ENCODE measurements at regions not wholly inside any gene's neighbourhood (a gene's known extent, or its start where the extent isn't known, plus 50 kb on each side); places are given as distances from the start of the nearest gene placed in this dataset.
A peak's percentile ranks its signal among the peaks of the same experiment; 100 is the strongest.
"Not testable (repeated sequence)": the region's sequence is repeated elsewhere in the genome, so short reads cannot be mapped to it uniquely, and the experiment has no call there.

DNA sequence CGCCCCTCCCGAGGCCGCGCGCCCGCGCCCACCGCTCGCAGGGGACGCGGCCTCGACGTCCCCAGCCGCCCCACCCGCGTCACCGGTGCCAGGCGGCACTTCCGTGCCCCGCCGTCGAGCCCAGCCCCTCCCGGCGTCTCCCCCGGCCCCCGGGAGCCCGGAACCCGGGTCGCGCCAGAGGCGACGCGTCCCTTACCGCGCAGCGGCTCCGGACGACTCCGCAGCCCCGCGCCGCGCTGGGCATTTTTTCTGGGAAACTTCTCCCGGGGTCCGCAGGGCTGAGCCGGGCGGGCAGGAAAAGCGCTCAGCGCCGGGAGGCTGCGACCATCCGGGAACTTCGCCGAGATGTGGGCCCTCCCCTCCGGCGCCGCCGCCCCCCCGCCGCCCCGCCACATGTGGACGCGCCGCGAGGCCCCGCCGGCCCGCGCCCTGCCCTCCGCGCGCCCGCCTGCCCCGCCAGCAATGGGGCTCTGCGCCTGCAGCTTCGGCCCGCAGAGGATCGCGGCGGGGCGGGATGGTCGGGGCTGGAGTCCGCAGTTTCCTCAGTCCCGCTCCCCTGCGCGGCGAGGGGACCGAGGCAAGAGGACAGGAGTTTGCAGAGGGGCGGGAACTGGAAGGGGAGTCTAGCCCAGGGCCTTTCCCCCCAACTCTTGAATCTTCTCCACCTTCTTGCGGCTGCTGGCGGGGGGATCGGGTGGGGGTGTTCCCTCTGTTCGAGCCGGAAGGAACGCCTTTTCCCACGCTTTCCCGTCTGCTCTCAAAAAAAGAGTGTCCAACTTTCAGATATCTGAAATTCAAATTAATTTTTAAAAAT lies 81.5 kb downstream of the CHRNA1 start:
- H3K36me3 ChIP-seq (ENCODE audit: insufficient read depth, low read length) = no peaks in the 10 kb centered on the region
- peaks cover 38% of the 10 kb centered on the region for H3K79me2 ChIP-seq (ENCODE audit: control insufficient read depth, insufficient read depth, low read length, unreplicated experiment)
- H3K4me1 ChIP-seq (ENCODE audit: control insufficient read depth, insufficient read depth, low read length, unreplicated experiment) = peaks cover 16% of the 10 kb centered on the region
- peak overlapping the region; percentile 89 for H3K4me3 ChIP-seq (ENCODE audit: low read depth, low read length)
- peak overlapping the region; percentile 60; the same call in 1 of the 2 replicates for H3K27ac ChIP-seq (ENCODE audit: low read depth, low read length)
- peak overlapping the region; percentile 63 for H2AFZ ChIP-seq (ENCODE audit: low read length, unreplicated experiment)
- H3K27me3 ChIP-seq (ENCODE audit: insufficient read depth, low read length) = no peaks in the 10 kb centered on the region

DNA sequence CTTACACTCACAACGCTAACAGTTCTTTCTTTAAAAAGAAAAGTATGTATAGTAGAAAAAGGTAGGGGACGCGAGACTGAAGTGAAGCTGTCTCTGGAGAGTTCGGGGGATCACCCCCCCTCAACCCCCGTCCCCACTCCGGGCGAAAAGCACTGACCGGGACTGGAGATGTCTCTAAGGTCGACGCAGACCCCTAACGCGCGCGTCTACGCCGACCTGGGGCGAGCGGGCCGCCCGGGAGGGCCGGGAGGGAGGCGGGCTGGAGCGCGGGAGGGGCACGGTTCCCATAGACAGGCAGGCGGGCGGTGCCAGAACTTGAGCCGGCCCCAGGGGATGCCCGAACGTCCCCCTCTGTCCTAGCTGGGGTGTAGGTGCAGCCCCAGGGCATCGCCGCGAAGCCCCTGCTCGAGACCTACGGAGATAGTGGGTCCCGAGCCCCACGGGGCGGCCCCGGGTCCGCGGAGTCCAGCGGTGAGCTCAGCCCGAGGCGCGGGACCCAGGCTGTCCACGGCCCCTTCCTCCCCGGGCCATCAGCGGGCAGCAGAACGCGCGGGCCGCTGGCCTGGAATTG lies 82.2 kb downstream of the CHRNA1 start:
- Histone ChIP-seq H3K36me3 (ENCODE audit: insufficient read depth, low read length) (no peaks in the 10 kb centered on the region), H3K4me1 (ENCODE audit: control insufficient read depth, insufficient read depth, low read length, unreplicated experiment) (peaks cover 16% of the 10 kb centered on the region), H3K27me3 (ENCODE audit: insufficient read depth, low read length) (no peaks in the 10 kb centered on the region), H2AFZ (ENCODE audit: low read length, unreplicated experiment) (peak overlapping the region; percentile 63), H3K27ac (ENCODE audit: low read depth, low read length) (peak overlapping the region; percentile 60; the same call in 1 of the 2 replicates), H3K4me3 (ENCODE audit: low read depth, low read length) (peak overlapping the region; percentile 89), H3K79me2 (ENCODE audit: control insufficient read depth, insufficient read depth, low read length, unreplicated experiment) (peaks cover 45% of the 10 kb centered on the region)

DNA sequence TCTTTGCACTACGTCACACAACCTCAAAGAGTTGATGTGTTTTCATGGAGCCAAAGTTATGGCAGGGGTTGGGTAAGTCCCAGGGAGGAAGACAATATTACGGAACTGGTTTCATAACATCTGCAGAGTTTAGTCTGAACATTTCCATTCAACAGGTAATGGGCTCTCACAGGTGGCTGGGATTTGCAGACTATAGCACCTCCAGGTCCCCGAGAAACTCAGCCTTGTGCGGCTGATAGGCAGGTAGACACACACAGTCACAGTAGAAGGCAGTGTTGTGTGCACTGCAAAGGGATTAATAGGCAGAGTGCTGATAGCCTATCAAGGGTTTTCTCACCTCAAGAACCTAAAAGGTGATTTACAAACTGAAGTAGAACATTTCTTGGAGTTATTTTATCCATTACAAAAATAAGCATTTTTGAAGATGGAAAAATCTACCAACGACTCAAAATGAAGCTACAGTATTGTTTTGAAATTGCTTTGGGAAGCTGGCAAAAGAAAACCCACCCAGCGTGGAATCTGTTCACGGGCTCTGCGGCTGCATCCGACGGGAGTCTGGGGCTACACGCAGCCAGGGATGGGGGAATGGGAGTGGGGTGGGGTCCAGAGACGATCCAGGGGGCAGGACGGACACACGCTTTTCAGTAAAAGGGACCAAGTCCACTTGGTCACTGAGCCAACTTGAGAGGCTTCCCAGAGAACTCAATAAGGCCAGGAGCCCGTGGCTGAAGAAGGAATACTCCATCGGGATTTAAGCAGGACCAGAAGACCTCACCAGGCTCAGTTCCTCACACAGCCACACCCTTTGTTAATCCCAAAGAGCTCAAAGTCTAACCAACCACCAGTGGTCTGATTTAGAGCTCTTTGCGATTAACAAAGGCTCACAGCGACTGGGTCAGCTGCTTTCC lies 82.9 kb downstream of the CHRNA1 start:
- Histone ChIP-seq H3K4me3 (ENCODE audit: low read depth, low read length) (peak overlapping the region; percentile 89), H2AFZ (ENCODE audit: low read length, unreplicated experiment) (peak overlapping the region; percentile 63), H3K79me2 (ENCODE audit: control insufficient read depth, insufficient read depth, low read length, unreplicated experiment) (peaks cover 47% of the 10 kb centered on the region), H3K27me3 (ENCODE audit: insufficient read depth, low read length) (no peaks in the 10 kb centered on the region), H3K4me1 (ENCODE audit: control insufficient read depth, insufficient read depth, low read length, unreplicated experiment) (peaks cover 16% of the 10 kb centered on the region), H3K36me3 (ENCODE audit: insufficient read depth, low read length) (no peaks in the 10 kb centered on the region), H3K27ac (ENCODE audit: low read depth, low read length) (peak overlapping the region; percentile 60; the same call in 1 of the 2 replicates)

DNA sequence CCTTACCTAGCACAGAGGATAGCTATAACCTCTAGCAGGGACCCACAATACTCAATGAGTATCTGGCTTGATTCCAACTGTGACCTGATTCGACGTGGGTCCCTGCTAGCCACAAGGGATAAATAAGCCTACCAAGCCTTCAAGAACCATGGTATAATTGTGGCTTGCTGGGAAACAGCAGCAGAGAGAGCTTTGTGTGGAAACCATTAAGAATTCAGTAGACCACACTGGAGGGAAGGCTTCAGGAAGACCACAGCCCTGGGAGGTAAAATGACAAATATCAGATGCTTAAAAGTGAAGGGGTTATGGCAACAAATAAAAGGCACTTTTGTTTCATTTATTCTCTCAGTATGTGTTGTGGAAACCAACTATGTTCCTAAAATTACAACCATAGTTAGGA lies 82.6 kb upstream of the WIPF1 start:
- no peaks in the 10 kb centered on the region for H3K27me3 ChIP-seq (ENCODE audit: insufficient read depth, low read length)
- H3K27ac ChIP-seq (ENCODE audit: low read depth, low read length) = no peak overlapping the region
- no peak overlapping the region for H2AFZ ChIP-seq (ENCODE audit: low read length, unreplicated experiment)
- H3K79me2 ChIP-seq (ENCODE audit: control insufficient read depth, insufficient read depth, low read length, unreplicated experiment) = peaks cover 47% of the 10 kb centered on the region
- no peaks in the 10 kb centered on the region for H3K36me3 ChIP-seq (ENCODE audit: insufficient read depth, low read length)
- H3K4me3 ChIP-seq (ENCODE audit: low read depth, low read length) = no peak overlapping the region
- peaks cover 16% of the 10 kb centered on the region for H3K4me1 ChIP-seq (ENCODE audit: control insufficient read depth, insufficient read depth, low read length, unreplicated experiment)

DNA sequence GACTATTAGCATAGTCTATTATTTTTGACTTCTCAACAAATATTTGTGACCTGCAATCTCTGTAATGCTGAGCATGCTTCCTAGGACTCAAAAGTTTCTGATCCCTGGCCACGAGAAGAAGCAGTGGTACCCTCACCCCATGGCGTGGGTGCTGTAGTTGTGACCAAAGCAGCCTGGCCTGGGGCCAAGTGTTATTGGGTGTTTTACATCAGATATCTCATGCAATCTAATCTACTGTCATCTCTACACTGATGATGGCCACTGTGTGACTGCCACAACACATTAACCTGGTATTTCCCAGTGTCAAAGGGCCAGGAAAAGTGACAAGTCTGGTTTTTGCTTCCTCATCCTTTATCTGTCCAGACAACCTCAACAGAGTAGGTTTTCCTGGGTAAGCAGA lies 80.8 kb upstream of the WIPF1 start:
- peaks cover 47% of the 10 kb centered on the region for H3K79me2 ChIP-seq (ENCODE audit: control insufficient read depth, insufficient read depth, low read length, unreplicated experiment)
- H3K27me3 ChIP-seq (ENCODE audit: insufficient read depth, low read length) = no peaks in the 10 kb centered on the region
- H3K36me3 ChIP-seq (ENCODE audit: insufficient read depth, low read length) = peaks cover under 1% of the 10 kb centered on the region; the same call in 1 of the 2 replicates
- no peak overlapping the region for H2AFZ ChIP-seq (ENCODE audit: low read length, unreplicated experiment)
- H3K4me3 ChIP-seq (ENCODE audit: low read depth, low read length) = no peak overlapping the region
- H3K27ac ChIP-seq (ENCODE audit: low read depth, low read length) = no peak overlapping the region
- peaks cover 12% of the 10 kb centered on the region for H3K4me1 ChIP-seq (ENCODE audit: control insufficient read depth, insufficient read depth, low read length, unreplicated experiment)

DNA sequence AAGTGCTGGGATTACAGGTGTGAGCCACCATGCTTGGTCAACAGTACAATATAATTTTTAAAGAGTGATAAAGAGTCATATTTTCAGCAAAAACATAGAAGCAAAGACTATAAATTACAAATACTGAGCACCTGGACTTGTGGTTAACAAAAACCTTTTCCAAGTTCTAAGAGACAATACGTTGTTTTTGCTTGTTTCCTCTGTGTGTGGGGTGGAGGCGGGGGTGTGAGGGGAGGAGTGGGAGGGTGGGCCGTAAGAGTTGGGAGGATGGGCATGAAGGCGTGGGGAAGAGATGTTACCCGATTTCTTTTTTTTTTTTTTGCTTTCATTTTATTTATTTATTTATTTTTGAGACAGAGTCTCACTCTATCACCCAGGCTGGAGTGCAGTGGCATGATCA lies 78.0 kb upstream of the WIPF1 start:
- peaks cover 3% of the 10 kb centered on the region for H3K4me1 ChIP-seq (ENCODE audit: control insufficient read depth, insufficient read depth, low read length, unreplicated experiment)
- H3K79me2 ChIP-seq (ENCODE audit: control insufficient read depth, insufficient read depth, low read length, unreplicated experiment) = peaks cover 33% of the 10 kb centered on the region
- no peak overlapping the region for H3K27ac ChIP-seq (ENCODE audit: low read depth, low read length)
- H3K36me3 ChIP-seq (ENCODE audit: insufficient read depth, low read length) = peaks cover 16% of the 10 kb centered on the region; the same call in 1 of the 2 replicates
- no peak overlapping the region for H3K4me3 ChIP-seq (ENCODE audit: low read depth, low read length)
- H3K27me3 ChIP-seq (ENCODE audit: insufficient read depth, low read length) = no peaks in the 10 kb centered on the region
- H2AFZ ChIP-seq (ENCODE audit: low read length, unreplicated experiment) = no peak overlapping the region

DNA sequence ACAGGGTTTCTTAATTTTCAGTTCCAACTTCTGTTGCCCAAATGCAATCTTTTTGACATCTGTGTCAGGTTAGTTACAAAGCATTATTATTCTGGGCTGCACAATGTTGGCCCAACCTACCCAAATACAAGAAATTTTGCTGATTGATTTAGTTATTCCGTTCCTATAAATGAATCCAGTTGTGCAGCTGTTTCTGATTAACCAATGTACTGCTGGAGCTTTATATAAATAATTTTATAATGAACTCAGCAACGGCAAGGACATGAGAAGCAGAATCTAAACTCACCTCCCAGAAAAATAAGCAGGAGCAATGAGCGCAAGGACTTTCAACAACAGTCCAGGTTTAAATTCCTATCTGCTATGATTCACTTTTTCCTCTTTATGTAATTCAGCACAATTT lies 76.3 kb upstream of the WIPF1 start:
- peaks cover 16% of the 10 kb centered on the region; the same call in 1 of the 2 replicates for H3K36me3 ChIP-seq (ENCODE audit: insufficient read depth, low read length)
- H3K79me2 ChIP-seq (ENCODE audit: control insufficient read depth, insufficient read depth, low read length, unreplicated experiment) = peaks cover 18% of the 10 kb centered on the region
- H3K4me1 ChIP-seq (ENCODE audit: control insufficient read depth, insufficient read depth, low read length, unreplicated experiment) = no peaks in the 10 kb centered on the region
- H3K4me3 ChIP-seq (ENCODE audit: low read depth, low read length) = no peak overlapping the region
- no peak overlapping the region for H3K27ac ChIP-seq (ENCODE audit: low read depth, low read length)
- H3K27me3 ChIP-seq (ENCODE audit: insufficient read depth, low read length) = no peaks in the 10 kb centered on the region
- H2AFZ ChIP-seq (ENCODE audit: low read length, unreplicated experiment) = no peak overlapping the region

DNA sequence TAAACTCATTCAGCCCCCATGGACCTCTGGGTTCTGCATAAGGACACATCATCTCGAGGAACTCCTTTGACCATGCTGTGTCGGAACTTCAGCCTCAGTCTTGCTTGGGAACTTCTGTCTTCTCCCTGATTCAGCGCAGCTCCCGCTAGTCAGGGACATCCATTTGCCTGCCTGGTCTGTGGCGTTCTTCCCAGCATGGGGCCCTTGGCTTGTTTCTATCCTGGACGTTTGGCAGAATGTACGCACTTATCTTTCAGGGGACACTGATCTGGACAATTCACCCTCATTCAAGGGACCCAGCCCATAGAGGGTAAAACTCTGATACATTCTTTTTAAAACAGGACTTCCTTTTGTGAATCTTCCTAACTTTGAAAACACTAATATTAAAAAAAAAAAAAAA lies 75.8 kb upstream of the WIPF1 start:
- Histone ChIP-seq H3K27me3 (ENCODE audit: insufficient read depth, low read length) (no peaks in the 10 kb centered on the region), H3K36me3 (ENCODE audit: insufficient read depth, low read length) (peaks cover 16% of the 10 kb centered on the region; the same call in 1 of the 2 replicates), H3K4me1 (ENCODE audit: control insufficient read depth, insufficient read depth, low read length, unreplicated experiment) (no peaks in the 10 kb centered on the region), H3K79me2 (ENCODE audit: control insufficient read depth, insufficient read depth, low read length, unreplicated experiment) (peaks cover 13% of the 10 kb centered on the region), H3K4me3 (ENCODE audit: low read depth, low read length) (no peak overlapping the region), H2AFZ (ENCODE audit: low read length, unreplicated experiment) (no peak overlapping the region), H3K27ac (ENCODE audit: low read depth, low read length) (no peak overlapping the region)

DNA sequence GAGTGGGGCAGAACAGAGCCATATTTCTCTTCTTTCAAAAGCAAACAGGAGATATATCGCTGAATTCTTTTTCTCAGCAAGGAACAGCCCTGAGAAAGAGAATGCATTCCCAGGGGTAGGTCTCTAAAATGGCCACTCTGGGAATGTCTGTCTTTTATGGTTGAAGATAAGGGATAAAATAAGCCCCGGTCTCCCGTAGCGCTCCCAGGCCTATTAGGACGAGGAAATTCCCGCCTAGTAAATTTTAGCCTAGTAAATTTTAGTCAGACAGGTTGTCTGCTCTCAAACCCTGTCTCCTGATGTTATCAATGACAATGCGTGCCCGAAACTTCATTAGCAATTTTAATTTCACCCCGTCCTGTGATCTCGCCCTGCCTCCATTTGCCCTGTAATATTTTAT lies 73.9 kb upstream of the WIPF1 start:
- not testable (repeated sequence) for H2AFZ ChIP-seq (ENCODE audit: low read length, unreplicated experiment); H3K27me3 ChIP-seq (ENCODE audit: insufficient read depth, low read length); H3K27ac ChIP-seq (ENCODE audit: low read depth, low read length); H3K79me2 ChIP-seq (ENCODE audit: control insufficient read depth, insufficient read depth, low read length, unreplicated experiment); H3K4me3 ChIP-seq (ENCODE audit: low read depth, low read length)
- peaks cover 11% of the 10 kb centered on the region for H3K4me1 ChIP-seq (ENCODE audit: control insufficient read depth, insufficient read depth, low read length, unreplicated experiment)
- H3K36me3 ChIP-seq (ENCODE audit: insufficient read depth, low read length) = peaks cover 16% of the 10 kb centered on the region; the same call in 1 of the 2 replicates

DNA sequence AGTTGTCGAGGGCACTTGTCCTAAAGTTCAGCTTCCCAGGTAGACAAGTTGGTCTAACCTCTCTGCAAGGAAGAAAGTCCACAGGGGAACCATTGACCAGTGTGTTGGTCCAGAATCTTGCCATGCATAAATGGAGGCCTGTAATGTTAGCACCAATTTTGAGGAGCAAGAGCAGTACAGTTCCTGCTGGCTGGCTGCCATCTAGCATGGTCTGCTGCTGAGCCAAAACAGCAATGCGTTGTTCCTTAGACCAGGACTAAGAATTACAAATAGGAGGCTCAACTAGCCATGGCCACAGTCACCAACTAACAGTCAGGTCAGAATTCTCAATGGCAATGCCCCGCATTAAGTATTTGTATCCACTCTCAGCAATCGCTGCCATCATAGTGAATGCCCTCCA lies 72.8 kb upstream of the WIPF1 start:
- Histone ChIP-seq H3K27me3 (ENCODE audit: insufficient read depth, low read length) (no peaks in the 10 kb centered on the region), H3K36me3 (ENCODE audit: insufficient read depth, low read length) (peaks cover 16% of the 10 kb centered on the region; the same call in 1 of the 2 replicates), H3K4me1 (ENCODE audit: control insufficient read depth, insufficient read depth, low read length, unreplicated experiment) (peaks cover 21% of the 10 kb centered on the region), H3K79me2 (ENCODE audit: control insufficient read depth, insufficient read depth, low read length, unreplicated experiment) (no peaks in the 10 kb centered on the region), H3K27ac (ENCODE audit: low read depth, low read length) (no peak overlapping the region), H2AFZ (ENCODE audit: low read length, unreplicated experiment) (no peak overlapping the region), H3K4me3 (ENCODE audit: low read depth, low read length) (no peak overlapping the region)
